COLO668 (cell line): ENCODE measurements at regions not wholly inside any gene's neighbourhood (a gene's known extent, or its start where the extent isn't known, plus 50 kb on each side); places are given as distances from the start of the nearest gene placed in this dataset.

Experiments
- DNase-seq: peaks from one replicate; lab custom pipeline; 2025; ENCODE audit not compliant: unreplicated experiment; lab: John Stamatoyannopoulos, UW

GRCh38 chr14:89613260-89614008 lies 196.4 kb upstream of the FOXN3 start:
- no peak for DNase-seq

- no peak for DNase-seq
These were observed 192.6 kb upstream of the FOXN3 start for GRCh38 chr14:89609500-89610100.

GRCh38 chr14:89607453-89607852 lies 190.4 kb upstream of the FOXN3 start:
- no peak for DNase-seq

DNA sequence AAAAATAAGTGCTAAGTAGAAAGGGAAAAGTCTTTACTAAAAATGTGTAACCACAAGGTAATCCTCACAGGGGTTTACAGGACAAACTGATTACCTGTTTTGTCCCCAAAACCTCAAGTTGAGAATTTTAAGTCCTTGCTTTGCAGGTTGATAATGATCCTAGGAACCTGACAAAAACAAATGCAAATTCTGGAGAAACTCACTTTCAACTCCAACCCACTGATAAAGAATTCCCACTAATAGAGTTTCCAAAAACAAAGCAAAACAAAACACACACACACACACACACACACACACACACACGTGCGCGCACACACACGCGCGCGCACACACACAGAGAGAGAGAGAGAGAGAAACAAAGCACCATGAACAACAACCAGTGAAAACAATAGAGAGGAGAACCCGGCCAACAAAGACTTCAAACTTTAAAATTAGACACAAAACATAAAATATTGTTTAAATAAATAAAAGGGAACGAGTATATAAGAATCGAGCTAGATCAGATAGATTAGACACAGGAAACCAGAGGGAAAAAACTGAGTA lies 187.0 kb upstream of the FOXN3 start:
- no peak for DNase-seq

DNA sequence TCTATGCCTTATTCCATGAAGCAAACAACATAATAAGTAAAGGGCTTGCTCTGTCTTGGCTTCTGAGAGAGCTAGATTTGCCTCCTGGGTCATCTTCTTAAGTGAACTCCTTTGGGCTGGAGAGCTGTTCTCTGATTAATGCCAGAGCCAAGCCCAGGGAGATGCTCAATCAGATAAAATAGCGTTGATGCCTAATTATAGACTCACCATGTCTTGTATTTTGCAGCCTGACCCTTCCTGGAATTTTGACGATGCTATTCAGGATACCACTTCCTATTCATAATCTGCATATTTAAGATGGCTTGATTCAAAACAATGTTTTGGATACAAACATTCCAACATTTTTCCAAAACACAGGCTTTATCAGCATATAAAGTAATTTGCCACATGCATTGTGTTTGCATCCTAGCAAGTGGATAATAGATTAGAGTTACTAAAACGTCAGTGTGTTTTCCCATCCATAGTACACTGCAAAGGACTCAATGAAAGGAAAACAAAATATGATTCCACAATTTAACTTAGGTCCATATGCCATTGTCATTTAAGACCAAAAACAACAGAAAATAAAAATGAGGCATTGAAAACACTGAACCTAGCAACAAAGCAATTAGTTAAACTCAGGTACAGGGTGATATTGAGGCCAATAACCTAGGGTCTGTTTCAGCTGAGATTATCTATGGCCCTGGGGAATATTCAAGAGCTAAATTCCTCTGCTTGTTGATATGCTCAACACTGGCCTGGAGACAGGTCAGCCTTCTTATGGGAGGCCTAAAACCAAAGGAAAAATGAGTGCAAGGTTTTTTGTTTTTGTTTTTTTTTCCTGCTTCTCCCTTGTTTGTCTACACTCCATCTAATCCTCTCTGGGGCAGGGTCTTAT lies 184.2 kb upstream of the FOXN3 start:
- DNase-seq: no peak

GRCh38 chr14:89600029-89600428 lies 183.0 kb upstream of the FOXN3 start:
- DNase-seq: no peak

- no peak for DNase-seq
These were observed 181.6 kb upstream of the FOXN3 start for GRCh38 chr14:89598548-89599186.

DNA sequence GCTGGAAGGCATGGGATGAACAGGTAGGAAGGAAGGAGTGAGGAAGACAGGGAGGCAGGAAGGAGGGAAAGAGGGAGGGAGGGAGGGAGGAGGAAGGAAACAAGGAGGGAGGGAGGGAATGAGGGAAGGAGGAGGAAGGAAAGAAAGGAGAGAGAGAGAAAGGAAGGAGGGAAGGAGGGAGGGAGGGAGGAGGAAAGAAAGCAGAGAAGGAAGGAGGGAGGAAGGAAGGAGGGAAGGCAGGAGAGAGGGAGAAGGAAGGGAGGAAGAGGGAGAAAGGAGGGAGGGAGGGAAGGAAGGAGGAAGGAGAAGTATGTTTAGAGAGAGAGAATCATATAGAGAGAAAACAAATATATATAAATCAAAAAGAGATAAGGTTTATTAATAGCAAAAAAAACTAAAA lies 175.9 kb upstream of the FOXN3 start:
- DNase-seq: no peak

DNA sequence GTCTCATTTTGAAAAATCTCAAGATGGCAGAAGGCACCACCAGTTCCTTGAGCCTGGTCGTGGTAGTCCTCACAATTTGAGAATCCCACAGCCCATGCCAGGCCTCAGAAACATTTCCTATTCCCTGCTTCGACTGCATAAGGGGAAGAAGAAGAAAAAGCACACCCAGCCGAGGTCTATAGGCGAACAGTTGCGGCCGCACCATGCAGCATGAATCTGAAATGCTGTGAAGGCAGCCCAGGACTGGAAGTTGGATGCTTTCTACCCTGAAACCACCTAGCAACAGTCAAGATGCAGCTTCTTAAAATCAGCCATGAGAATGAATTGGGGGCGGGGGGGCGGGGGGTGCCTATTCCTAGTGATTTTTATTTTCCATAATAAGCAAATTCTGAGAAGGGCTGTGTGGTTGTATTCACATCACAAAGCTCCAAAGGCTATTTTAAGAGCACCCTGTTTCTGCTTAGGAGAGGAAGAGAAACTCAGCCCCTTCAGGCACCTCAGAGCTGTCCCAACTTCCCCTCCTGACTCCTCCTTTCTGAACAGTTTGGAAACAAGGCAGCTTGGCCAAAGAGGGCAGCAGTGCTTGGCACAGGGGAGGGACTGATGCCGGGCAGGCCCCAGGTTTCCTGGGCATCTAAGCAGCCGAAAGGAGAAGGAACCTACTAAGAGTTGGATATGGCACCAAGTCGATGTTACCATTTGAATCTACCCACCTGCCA lies 172.5 kb upstream of the FOXN3 start:
- no peak for DNase-seq

DNA sequence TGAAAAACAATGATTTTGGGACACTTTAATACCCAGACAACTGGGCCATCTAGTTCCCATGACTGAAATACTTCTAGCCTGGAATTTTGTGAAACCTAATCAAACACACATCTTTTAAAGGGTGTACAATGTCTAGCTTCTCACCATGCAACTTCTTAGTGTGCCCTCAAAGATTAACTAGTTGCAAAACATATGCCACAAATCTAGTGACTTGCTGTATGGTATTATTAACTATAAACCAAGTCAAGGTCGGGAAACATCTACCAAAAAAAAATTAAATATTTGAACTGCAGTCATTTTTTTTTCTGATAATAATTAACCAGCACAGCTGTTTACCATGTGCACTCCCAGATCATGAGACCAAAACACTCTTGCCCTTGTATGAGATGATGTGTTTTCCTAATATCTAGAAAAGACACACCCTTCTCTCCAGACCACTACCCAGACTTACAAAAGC lies 171.8 kb upstream of the FOXN3 start:
- no peak for DNase-seq

DNA sequence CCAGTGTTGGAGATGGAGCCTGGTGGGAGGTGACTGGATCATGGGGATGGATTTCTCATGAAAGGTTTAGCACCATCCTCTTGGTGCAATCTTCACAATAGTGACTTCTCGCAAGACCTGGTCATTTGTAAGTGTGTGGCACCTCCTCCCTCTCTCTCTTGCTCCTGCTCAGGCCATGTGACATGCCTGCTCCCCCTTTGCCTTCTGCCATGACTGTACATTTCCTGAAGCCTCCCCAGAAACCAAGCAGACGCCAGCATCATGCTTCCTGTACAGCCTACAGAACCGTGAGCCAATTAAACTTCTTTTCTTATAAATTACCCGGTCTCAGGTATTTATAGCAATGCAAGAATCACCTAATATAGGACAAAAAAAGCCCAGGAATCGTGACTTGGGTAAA lies 171.0 kb upstream of the FOXN3 start:
- no peak for DNase-seq

- DNase-seq: no peak
These were observed 170.0 kb upstream of the FOXN3 start for GRCh38 chr14:89587136-89587420.

- DNase-seq: no peak
These were observed 169.5 kb upstream of the FOXN3 start for GRCh38 chr14:89586258-89587135.

DNA sequence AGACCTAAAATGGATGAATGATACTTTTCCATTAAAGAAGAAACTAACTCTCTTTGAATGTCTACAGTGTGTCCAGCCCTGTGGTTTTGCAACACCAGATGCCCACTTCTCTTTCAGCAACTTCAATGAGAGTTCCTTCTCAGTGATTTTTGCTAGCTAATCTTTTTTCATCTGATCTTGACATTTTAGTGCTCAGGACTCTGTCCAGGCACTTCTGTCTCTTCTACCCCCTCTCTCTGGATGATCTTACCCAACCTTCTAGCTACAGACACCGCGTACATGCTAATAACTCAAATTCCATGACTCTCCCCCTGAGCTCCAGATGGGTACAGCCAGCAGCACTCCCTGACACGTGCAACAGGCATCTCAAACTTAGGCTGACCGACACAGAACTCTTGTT lies 161.1 kb upstream of the FOXN3 start:
- DNase-seq: no peak

DNA sequence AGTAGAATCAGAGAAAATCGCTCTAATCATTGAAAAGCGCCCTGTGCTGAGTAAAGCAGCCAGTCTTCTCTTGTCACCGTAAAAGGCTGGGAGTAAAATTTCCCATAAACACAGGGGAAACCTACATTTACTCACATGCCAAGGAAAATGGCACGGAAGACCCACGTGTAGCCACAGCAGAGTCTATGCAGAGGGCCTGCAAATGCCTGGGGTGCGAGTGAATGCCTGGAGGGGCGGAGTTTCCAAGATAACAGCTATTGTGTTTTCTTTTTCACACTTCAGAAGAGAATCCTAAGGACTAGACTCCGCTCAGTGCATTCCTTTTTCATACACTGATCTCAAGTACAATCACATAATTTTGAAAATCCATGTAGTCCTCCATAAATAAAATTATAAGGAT lies 159.9 kb upstream of the FOXN3 start:
- no peak for DNase-seq

GRCh38 chr14:89576145-89576927 lies 159.3 kb upstream of the FOXN3 start:
- DNase-seq: peak; percentile 38

DNA sequence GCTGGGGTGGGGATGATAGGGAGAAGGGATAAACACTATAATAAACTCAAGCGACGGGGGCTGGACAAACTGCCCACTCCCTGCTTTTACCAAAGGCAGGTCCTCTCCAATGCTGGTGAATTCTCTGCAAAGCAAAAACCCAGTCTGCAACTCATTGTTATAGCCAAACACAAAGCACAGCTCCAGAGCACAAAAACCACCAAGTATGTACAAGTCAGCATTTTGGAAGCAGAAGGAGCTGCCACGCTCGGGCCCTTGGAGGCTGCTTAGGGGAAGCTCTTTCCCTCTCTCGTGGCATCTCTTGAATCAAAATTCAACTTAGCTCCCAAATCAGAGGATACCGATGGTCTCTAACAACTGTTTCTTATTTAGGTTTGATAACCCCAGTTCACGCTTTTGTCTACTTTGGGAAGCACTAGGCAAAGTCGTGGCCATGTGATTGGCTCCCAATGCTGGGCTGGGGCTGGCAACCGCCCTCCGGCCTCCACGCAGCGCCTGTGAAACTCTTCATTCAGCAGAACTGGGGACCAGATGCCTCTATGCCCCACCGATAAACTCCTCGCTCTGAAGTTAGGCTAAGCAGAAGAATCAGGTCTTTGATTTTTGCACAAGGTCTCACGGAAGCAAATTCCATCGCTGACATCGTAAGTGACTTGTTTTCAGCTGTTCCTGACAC lies 158.5 kb upstream of the FOXN3 start:
- no peak for DNase-seq

DNA sequence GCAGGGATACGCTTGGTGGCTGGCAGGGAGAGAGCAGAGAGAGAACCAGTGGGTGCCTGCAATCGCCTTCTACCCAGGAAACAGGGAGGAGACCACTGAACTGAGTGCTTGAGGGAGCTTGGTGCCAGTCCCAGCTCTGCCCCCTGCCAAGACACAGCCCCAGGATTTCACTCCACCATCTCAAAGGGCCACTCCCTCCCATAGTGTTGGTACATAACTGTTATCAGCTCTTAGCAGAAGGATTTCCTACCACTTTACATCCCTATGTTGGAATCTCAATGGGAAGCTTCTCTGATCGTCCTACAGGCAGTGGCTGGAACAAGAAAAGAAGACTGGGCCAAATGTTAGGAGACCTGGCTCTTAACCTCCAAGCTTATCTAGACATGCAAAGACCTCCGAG lies 157.4 kb upstream of the FOXN3 start:
- no peak for DNase-seq

- DNase-seq: no peak
These were observed 156.3 kb upstream of the FOXN3 start for GRCh38 chr14:89573399-89573657.
